GM12878 (cell line): ENCODE measurements at regions not wholly inside any gene's neighbourhood (a gene's known extent, or its start where the extent isn't known, plus 50 kb on each side); places are given as distances from the start of the nearest gene placed in this dataset.

Experiments
- CBX5 ChIP-seq: sonication (generic); IDR thresholded peaks from 2 replicates; pipeline ENCODE4 v1.6.1; 2016; ENCODE audit warnings: low read depth, moderate library complexity, mild to moderate bottlenecking, inconsistent platforms
- EGR1 ChIP-seq, 2 experiments: IDR thresholded peaks; 1 replicate in 1 of 2; 2 replicates in 1 of 2; pipeline ENCODE4 v1.6.1; 2011 to 2012; ENCODE audit warnings: low read depth in 2 of 2, low read length in 2 of 2, borderline replicate concordance in 1 of 2, mild to moderate bottlenecking in 1 of 2, moderate library complexity in 1 of 2
- EZH2 ChIP-seq: IDR thresholded peaks from 2 replicates; pipeline ENCODE4 v1.6.1; 2012; ENCODE audit warnings: low read depth, mild to moderate bottlenecking, control low read depth, inconsistent platforms, low read length, borderline replicate concordance; ENCODE audit not compliant: control insufficient read depth
- FOS ChIP-seq: IDR thresholded peaks from 3 replicates; pipeline ENCODE4 v1.6.1; 2011; ENCODE audit warnings: borderline replicate concordance; ENCODE audit not compliant: insufficient read length; ENCODE audit errors: extremely low read depth
- FOXK2 ChIP-seq: fragments of 450-650 bp; IDR thresholded peaks from 2 replicates; pipeline ENCODE4 v1.6.1; 2017; ENCODE audit warnings: mild to moderate bottlenecking, moderate library complexity
- MXI1 ChIP-seq: fragments of 150-350 bp; IDR thresholded peaks from 2 replicates; pipeline ENCODE4 v1.6.1; 2011; ENCODE audit warnings: low read depth, mild to moderate bottlenecking, inconsistent platforms, low read length, improper control_type of control experiment
- NBN ChIP-seq: fragments of 450-650 bp; IDR thresholded peaks from 2 replicates; pipeline ENCODE4 v1.6.1; 2016
- POLR2A ChIP-seq: IDR thresholded peaks from 2 replicates; pipeline ENCODE4 v1.6.1; 2011; ENCODE audit warnings: low read depth, mild to moderate bottlenecking, low read length
- TF ChIP-seq, protein P1 (sequence below), 3 experiments: IDR thresholded peaks in 2 of 3; conservative IDR thresholded peaks in 1 of 3; 2 replicates each; pipeline ENCODE4 v1.5.1; 2011; ENCODE audit warnings: low read depth in 3 of 3, low read length in 3 of 3, mild to moderate bottlenecking in 3 of 3, control low read depth in 2 of 3, moderate library complexity in 2 of 3, inconsistent platforms in 1 of 3, mixed read lengths in 1 of 3; ENCODE audit not compliant: control insufficient read depth in 2 of 3, insufficient read depth in 1 of 3; ENCODE audit errors: extremely low read depth in 1 of 3
- TF ChIP-seq, protein P2 (sequence below): IDR thresholded peaks from 2 replicates; pipeline ENCODE4 v1.6.1; 2012; ENCODE audit warnings: mild to moderate bottlenecking, low read depth, low read length
- TF ChIP-seq, protein P3 (sequence below): fragments of 450-650 bp; formaldehyde crosslinking; IDR thresholded peaks from 2 replicates; pipeline ENCODE4 v1.4.0; 2022; ENCODE audit warnings: mild to moderate bottlenecking, moderate library complexity

- TF ChIP-seq, protein P1, sequence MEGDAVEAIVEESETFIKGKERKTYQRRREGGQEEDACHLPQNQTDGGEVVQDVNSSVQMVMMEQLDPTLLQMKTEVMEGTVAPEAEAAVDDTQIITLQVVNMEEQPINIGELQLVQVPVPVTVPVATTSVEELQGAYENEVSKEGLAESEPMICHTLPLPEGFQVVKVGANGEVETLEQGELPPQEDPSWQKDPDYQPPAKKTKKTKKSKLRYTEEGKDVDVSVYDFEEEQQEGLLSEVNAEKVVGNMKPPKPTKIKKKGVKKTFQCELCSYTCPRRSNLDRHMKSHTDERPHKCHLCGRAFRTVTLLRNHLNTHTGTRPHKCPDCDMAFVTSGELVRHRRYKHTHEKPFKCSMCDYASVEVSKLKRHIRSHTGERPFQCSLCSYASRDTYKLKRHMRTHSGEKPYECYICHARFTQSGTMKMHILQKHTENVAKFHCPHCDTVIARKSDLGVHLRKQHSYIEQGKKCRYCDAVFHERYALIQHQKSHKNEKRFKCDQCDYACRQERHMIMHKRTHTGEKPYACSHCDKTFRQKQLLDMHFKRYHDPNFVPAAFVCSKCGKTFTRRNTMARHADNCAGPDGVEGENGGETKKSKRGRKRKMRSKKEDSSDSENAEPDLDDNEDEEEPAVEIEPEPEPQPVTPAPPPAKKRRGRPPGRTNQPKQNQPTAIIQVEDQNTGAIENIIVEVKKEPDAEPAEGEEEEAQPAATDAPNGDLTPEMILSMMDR (IDR thresholded peaks at IDR 0.05 in 2 of 3, conservative IDR thresholded peaks at IDR 0.05 in 1 of 3; ENCODE audit: control insufficient read depth in 2 of 3, extremely low read depth in 1 of 3, insufficient read depth in 1 of 3, low read depth in 3 of 3, low read length in 3 of 3): no peak
- TF ChIP-seq EGR1 (IDR thresholded peaks at IDR 0.05; ENCODE audit: borderline replicate concordance in 1 of 2, low read depth in 2 of 2, low read length in 2 of 2) (no peak), MXI1 (no peak), POLR2A (no peak), CBX5 (no peak), EZH2 (no peak), FOXK2 (no peak), NBN (no peak), FOS (no peak)
- TF ChIP-seq, protein P2, sequence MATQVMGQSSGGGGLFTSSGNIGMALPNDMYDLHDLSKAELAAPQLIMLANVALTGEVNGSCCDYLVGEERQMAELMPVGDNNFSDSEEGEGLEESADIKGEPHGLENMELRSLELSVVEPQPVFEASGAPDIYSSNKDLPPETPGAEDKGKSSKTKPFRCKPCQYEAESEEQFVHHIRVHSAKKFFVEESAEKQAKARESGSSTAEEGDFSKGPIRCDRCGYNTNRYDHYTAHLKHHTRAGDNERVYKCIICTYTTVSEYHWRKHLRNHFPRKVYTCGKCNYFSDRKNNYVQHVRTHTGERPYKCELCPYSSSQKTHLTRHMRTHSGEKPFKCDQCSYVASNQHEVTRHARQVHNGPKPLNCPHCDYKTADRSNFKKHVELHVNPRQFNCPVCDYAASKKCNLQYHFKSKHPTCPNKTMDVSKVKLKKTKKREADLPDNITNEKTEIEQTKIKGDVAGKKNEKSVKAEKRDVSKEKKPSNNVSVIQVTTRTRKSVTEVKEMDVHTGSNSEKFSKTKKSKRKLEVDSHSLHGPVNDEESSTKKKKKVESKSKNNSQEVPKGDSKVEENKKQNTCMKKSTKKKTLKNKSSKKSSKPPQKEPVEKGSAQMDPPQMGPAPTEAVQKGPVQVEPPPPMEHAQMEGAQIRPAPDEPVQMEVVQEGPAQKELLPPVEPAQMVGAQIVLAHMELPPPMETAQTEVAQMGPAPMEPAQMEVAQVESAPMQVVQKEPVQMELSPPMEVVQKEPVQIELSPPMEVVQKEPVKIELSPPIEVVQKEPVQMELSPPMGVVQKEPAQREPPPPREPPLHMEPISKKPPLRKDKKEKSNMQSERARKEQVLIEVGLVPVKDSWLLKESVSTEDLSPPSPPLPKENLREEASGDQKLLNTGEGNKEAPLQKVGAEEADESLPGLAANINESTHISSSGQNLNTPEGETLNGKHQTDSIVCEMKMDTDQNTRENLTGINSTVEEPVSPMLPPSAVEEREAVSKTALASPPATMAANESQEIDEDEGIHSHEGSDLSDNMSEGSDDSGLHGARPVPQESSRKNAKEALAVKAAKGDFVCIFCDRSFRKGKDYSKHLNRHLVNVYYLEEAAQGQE: no peak
- TF ChIP-seq, protein P3, sequence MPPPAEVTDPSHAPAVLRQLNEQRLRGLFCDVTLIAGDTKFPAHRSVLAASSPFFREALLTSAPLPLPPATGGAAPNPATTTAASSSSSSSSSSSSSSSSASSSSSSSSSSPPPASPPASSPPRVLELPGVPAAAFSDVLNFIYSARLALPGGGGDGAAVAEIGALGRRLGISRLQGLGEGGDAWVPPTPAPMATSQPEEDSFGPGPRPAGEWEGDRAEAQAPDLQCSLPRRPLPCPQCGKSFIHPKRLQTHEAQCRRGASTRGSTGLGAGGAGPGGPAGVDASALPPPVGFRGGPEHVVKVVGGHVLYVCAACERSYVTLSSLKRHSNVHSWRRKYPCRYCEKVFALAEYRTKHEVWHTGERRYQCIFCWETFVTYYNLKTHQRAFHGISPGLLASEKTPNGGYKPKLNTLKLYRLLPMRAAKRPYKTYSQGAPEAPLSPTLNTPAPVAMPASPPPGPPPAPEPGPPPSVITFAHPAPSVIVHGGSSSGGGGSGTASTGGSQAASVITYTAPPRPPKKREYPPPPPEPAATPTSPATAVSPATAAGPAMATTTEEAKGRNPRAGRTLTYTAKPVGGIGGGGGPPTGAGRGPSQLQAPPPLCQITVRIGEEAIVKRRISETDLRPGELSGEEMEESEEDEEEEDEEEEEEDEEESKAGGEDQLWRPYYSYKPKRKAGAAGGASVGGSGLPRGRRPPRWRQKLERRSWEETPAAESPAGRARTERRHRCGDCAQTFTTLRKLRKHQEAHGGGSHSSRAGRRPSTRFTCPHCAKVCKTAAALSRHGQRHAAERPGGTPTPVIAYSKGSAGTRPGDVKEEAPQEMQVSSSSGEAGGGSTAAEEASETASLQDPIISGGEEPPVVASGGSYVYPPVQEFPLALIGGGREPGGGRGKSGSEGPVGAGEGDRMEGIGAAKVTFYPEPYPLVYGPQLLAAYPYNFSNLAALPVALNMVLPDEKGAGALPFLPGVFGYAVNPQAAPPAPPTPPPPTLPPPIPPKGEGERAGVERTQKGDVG (CRISPR knock-in tag): no peak
Observed at GRCh38 chr2:106573773-106574172, 86.6 kb downstream of the CD8B2 start.
